HG03108 (cell line): ENCODE measurements at regions not wholly inside any gene's neighbourhood (a gene's known extent, or its start where the extent isn't known, plus 50 kb on each side); places are given as distances from the start of the nearest gene placed in this dataset.

Experiments
- ATAC-seq: cut with Tn5 transposase; IDR thresholded peaks from one replicate; pipeline ENCODE4 v1.9.1; 2021; ENCODE audit warnings: moderate library complexity; ENCODE audit not compliant: unreplicated experiment

GRCh38 chr4:125434136-125434535, 119.4 kb downstream of the FAT4 start:
- ATAC-seq, result no peak

- no peak for ATAC-seq
Observed at GRCh38 chr4:125440814-125441213, 126.1 kb downstream of the FAT4 start.

GRCh38 chr4:125444166-125444565, 129.4 kb downstream of the FAT4 start:
- no peak for ATAC-seq

GRCh38 chr4:125445525-125445924, 130.8 kb downstream of the FAT4 start:
- no peak for ATAC-seq

GRCh38 chr4:125447551-125448290, 133.0 kb downstream of the FAT4 start:
- ATAC-seq, result no peak

GRCh38 chr4:125456075-125456474, 141.3 kb downstream of the FAT4 start:
- no peak for ATAC-seq

- no peak for ATAC-seq
Observed at GRCh38 chr4:125459531-125459930, 144.8 kb downstream of the FAT4 start.

GRCh38 chr4:125461676-125462363, 147.1 kb downstream of the FAT4 start:
- no peak for ATAC-seq

- no peak for ATAC-seq
Observed at GRCh38 chr4:125464146-125464545, 149.4 kb downstream of the FAT4 start.

GRCh38 chr4:125481334-125482045, 166.7 kb downstream of the FAT4 start:
- ATAC-seq, result no peak

- ATAC-seq, result no peak
Observed at GRCh38 chr4:125482822-125483221, 168.1 kb downstream of the FAT4 start.

- no peak for ATAC-seq
Observed at GRCh38 chr4:125483278-125483677, 168.5 kb downstream of the FAT4 start.

- ATAC-seq, result no peak
Observed at GRCh38 chr4:125484912-125485311, 170.2 kb downstream of the FAT4 start.

- ATAC-seq, result no peak
Observed at GRCh38 chr4:125486351-125486750, 171.6 kb downstream of the FAT4 start.

- ATAC-seq, result no peak
Observed at GRCh38 chr4:125489952-125490690, 175.4 kb downstream of the FAT4 start.

GRCh38 chr4:125492957-125493356, 178.2 kb downstream of the FAT4 start:
- ATAC-seq, result no peak

- ATAC-seq, result no peak
Observed at GRCh38 chr4:125497861-125498260, 183.1 kb downstream of the FAT4 start.

GRCh38 chr4:125498981-125499380, 184.2 kb downstream of the FAT4 start:
- ATAC-seq, result no peak

- ATAC-seq, result no peak
Observed at GRCh38 chr4:125501090-125501489, 186.3 kb downstream of the FAT4 start.

- no peak for ATAC-seq
Observed at GRCh38 chr4:125501568-125501967, 186.8 kb downstream of the FAT4 start.

- no peak for ATAC-seq
Observed at GRCh38 chr4:125505621-125506020, 190.9 kb downstream of the FAT4 start.
